Liver (tissue), 8 donors: ENCODE measurements at regions not wholly inside any gene's neighbourhood (a gene's known extent, or its start where the extent isn't known, plus 50 kb on each side); places are given as distances from the start of the nearest gene placed in this dataset.

Source experiments
- DNase-seq: peaks from one replicate; pipeline ENCODE4 v3.0.0-alpha.2; 2017; ENCODE audit warnings: low spot score
- H3K27ac ChIP-seq, 2 donors: one replicate each; pipeline ENCODE4 v1.7.0; 2013; ENCODE audit warnings: inconsistent platforms in 2 of 2, low read length in 2 of 2, control low read depth in 1 of 2, low read depth in 1 of 2, mild to moderate bottlenecking in 1 of 2
- H3K27me3 ChIP-seq, 4 donors: one replicate each; pipeline versions ENCODE4 v1.6.1 to v1.7.0; 2013; ENCODE audit warnings: low read length in 3 of 4, inconsistent platforms in 1 of 4, mild to moderate bottlenecking in 1 of 4, moderate library complexity in 1 of 4; ENCODE audit not compliant: control insufficient read depth in 4 of 4, insufficient read depth in 4 of 4
- H3K36me3 ChIP-seq, 4 donors: one replicate each; pipeline versions ENCODE4 v1.6.1 to v1.7.0; 2013; ENCODE audit warnings: low read length in 3 of 4, mild to moderate bottlenecking in 3 of 4, low read depth in 1 of 4, moderate library complexity in 1 of 4; ENCODE audit not compliant: control insufficient read depth in 4 of 4, insufficient read depth in 3 of 4
- H3K4me1 ChIP-seq, 4 donors: one replicate each; pipeline versions ENCODE4 v1.6.1 to v1.7.0; 2013; ENCODE audit warnings: low read length in 3 of 4, mild to moderate bottlenecking in 3 of 4, moderate library complexity in 1 of 4; ENCODE audit not compliant: control insufficient read depth in 4 of 4, insufficient read depth in 4 of 4
- H3K4me3 ChIP-seq, 3 donors: one replicate each; pipeline versions ENCODE4 v1.6.1 to v1.7.0; 2013; ENCODE audit warnings: low read length in 3 of 3, control low read depth in 1 of 3, low read depth in 1 of 3, mild to moderate bottlenecking in 1 of 3
- H3K9ac ChIP-seq, 2 donors: one replicate each; pipeline ENCODE4 v1.7.0; 2013; ENCODE audit warnings: low read length in 2 of 2, mild to moderate bottlenecking in 2 of 2, moderate library complexity in 2 of 2, control low read depth in 1 of 2, low read depth in 1 of 2
- H3K9me3 ChIP-seq, 4 donors: one replicate each; pipeline versions ENCODE4 v1.6.1 to v1.7.0; 2013; ENCODE audit warnings: low read length in 3 of 4; ENCODE audit not compliant: control insufficient read depth in 4 of 4
- EGR1 ChIP-seq, 2 donors: IDR thresholded peaks; 2 replicates each; pipeline ENCODE4 v1.6.1; 2016 to 2018; ENCODE audit warnings: antibody characterized with exemption in 2 of 2, low read depth in 2 of 2
- FOXA1 ChIP-seq: IDR thresholded peaks from 2 replicates; pipeline ENCODE4 v1.6.1; 2016; ENCODE audit warnings: antibody characterized with exemption
- FOXA2 ChIP-seq: IDR thresholded peaks from 2 replicates; pipeline ENCODE4 v1.6.1; 2016; ENCODE audit warnings: antibody characterized with exemption
- GABPA ChIP-seq, 2 donors: IDR thresholded peaks in 1 of 2; conservative IDR thresholded peaks in 1 of 2; 2 replicates each; pipeline ENCODE4 v1.6.1; 2016; ENCODE audit warnings: antibody characterized with exemption in 2 of 2, mild to moderate bottlenecking in 1 of 2, moderate library complexity in 1 of 2
- HNF4A ChIP-seq, 2 donors: conservative IDR thresholded peaks; 2 replicates each; pipeline ENCODE4 v1.6.1; 2016; ENCODE audit warnings: antibody characterized with exemption in 2 of 2, mild to moderate bottlenecking in 2 of 2
- HNF4G ChIP-seq: IDR thresholded peaks from 2 replicates; pipeline ENCODE4 v1.6.1; 2016; ENCODE audit warnings: antibody characterized with exemption
- JUND ChIP-seq, 2 donors: IDR thresholded peaks; 2 replicates each; pipeline ENCODE4 v1.6.1; 2016; ENCODE audit warnings: antibody characterized with exemption in 2 of 2
- NR2F2 ChIP-seq: IDR thresholded peaks from 2 replicates; pipeline ENCODE4 v1.6.1; 2016; ENCODE audit warnings: antibody characterized with exemption
- RAD21 ChIP-seq, 2 donors: IDR thresholded peaks; 2 replicates each; pipeline ENCODE4 v1.6.1; 2016; ENCODE audit warnings: antibody characterized with exemption in 2 of 2, mild to moderate bottlenecking in 2 of 2
- RXRA ChIP-seq, 2 donors: IDR thresholded peaks; 2 replicates each; pipeline ENCODE4 v1.6.1; 2017 to 2018; ENCODE audit warnings: antibody characterized with exemption in 2 of 2, mild to moderate bottlenecking in 1 of 2
- SP1 ChIP-seq: IDR thresholded peaks from 2 replicates; pipeline ENCODE4 v1.6.1; 2018; ENCODE audit warnings: antibody characterized with exemption, mild to moderate bottlenecking
- TAF1 ChIP-seq: conservative IDR thresholded peaks from 2 replicates; pipeline ENCODE4 v1.6.1; 2016; ENCODE audit warnings: antibody characterized with exemption, mild to moderate bottlenecking
- YY1 ChIP-seq: IDR thresholded peaks from 2 replicates; pipeline ENCODE4 v1.6.1; 2016; ENCODE audit warnings: antibody characterized with exemption, mild to moderate bottlenecking
- whole genome bisulfite sequencing: extraction: QIAGEN DNeasy Blood & Tissue Kit; methylation state at CpG from one replicate; pipeline ENCODE4 v1.1.7; 2013; 5-methylcytosine and 5-hydroxymethylcytosine counted together
- TF ChIP-seq, protein P1 (sequence below): IDR thresholded peaks from 2 replicates; pipeline ENCODE4 v1.6.1; 2016; ENCODE audit warnings: antibody characterized with exemption, mild to moderate bottlenecking
- TF ChIP-seq, protein P2 (sequence below): IDR thresholded peaks from 2 replicates; pipeline ENCODE4 v1.6.1; 2016; ENCODE audit warnings: antibody characterized with exemption
- TF ChIP-seq, protein P3 (sequence below): IDR thresholded peaks from 2 replicates; pipeline ENCODE4 v1.6.1; 2016; ENCODE audit warnings: antibody characterized with exemption
- TF ChIP-seq, protein P4 (sequence below): IDR thresholded peaks from 2 replicates; pipeline ENCODE4 v1.6.1; 2016; ENCODE audit warnings: antibody characterized with exemption
- TF ChIP-seq, protein P5 (sequence below): fragments of 150-350 bp; IDR thresholded peaks from 2 replicates; pipeline ENCODE4 v1.5.1; 2017; ENCODE audit warnings: improper control_type of control experiment, low read depth, low read length; ENCODE audit not compliant: missing input control
- donor health status: healthy.
- donor health status: healthy.
- donor health status: healthy.
- donor health status: healthy.
- donor health status: healthy.

DNA sequence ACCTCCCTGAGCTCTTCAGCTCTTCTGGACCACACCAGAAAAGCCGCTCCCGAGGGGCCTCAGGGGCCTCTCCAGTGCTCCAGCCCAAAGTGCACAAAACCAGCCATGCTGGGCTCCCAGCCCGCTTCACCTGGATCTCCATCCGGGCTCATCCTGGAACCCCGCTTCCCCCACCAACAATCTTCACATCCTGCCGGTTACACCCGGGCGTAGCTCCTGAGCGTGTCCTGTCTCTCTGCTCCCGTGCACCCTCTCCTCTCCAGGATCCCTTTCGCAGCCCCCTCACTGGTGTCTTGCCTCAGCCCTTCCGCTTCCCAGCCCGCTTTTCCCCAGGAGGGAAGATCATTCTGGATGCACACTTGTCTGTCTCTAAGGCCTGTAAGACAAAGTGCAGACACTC, 123.7 kb upstream of the GLI2 start (continued):
- TF ChIP-seq, protein P1, sequence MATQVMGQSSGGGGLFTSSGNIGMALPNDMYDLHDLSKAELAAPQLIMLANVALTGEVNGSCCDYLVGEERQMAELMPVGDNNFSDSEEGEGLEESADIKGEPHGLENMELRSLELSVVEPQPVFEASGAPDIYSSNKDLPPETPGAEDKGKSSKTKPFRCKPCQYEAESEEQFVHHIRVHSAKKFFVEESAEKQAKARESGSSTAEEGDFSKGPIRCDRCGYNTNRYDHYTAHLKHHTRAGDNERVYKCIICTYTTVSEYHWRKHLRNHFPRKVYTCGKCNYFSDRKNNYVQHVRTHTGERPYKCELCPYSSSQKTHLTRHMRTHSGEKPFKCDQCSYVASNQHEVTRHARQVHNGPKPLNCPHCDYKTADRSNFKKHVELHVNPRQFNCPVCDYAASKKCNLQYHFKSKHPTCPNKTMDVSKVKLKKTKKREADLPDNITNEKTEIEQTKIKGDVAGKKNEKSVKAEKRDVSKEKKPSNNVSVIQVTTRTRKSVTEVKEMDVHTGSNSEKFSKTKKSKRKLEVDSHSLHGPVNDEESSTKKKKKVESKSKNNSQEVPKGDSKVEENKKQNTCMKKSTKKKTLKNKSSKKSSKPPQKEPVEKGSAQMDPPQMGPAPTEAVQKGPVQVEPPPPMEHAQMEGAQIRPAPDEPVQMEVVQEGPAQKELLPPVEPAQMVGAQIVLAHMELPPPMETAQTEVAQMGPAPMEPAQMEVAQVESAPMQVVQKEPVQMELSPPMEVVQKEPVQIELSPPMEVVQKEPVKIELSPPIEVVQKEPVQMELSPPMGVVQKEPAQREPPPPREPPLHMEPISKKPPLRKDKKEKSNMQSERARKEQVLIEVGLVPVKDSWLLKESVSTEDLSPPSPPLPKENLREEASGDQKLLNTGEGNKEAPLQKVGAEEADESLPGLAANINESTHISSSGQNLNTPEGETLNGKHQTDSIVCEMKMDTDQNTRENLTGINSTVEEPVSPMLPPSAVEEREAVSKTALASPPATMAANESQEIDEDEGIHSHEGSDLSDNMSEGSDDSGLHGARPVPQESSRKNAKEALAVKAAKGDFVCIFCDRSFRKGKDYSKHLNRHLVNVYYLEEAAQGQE: no peak

DNA sequence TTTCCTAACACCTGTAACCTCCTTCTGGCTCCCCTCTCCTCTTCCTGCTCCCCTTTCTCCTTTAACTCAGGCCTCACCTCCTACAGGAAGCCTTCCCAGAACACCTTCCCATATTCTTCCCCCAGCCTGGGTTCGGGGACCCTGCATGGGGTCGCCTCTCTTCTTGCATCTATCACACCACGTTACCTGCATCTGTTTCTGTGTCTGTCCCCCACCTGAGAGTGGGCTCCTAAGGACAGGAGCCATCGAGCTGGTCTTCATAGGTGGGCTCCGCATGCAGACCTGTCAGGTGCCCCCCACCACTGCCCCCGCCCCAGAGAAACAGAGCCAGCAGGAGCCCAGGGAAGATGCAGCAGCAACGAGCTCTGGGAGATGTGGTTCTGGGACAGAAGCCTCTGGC, 123.2 kb upstream of the GLI2 start:
- H3K9ac ChIP-seq: no peak overlapping the region
- TF ChIP-seq, protein P2, sequence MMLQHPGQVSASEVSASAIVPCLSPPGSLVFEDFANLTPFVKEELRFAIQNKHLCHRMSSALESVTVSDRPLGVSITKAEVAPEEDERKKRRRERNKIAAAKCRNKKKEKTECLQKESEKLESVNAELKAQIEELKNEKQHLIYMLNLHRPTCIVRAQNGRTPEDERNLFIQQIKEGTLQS: no peak
- TF ChIP-seq HNF4G: no peak
- TF ChIP-seq YY1: no peak
- TF ChIP-seq, protein P3, sequence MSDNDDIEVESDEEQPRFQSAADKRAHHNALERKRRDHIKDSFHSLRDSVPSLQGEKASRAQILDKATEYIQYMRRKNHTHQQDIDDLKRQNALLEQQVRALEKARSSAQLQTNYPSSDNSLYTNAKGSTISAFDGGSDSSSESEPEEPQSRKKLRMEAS: no peak
- no peak for TF ChIP-seq JUND (IDR thresholded peaks at IDR 0.05)
- TF ChIP-seq SP1: no peak
- TF ChIP-seq GABPA (IDR thresholded peaks at IDR 0.05 in 1 of 2, conservative IDR thresholded peaks at IDR 0.05 in 1 of 2): no peak
- TF ChIP-seq, protein P4, sequence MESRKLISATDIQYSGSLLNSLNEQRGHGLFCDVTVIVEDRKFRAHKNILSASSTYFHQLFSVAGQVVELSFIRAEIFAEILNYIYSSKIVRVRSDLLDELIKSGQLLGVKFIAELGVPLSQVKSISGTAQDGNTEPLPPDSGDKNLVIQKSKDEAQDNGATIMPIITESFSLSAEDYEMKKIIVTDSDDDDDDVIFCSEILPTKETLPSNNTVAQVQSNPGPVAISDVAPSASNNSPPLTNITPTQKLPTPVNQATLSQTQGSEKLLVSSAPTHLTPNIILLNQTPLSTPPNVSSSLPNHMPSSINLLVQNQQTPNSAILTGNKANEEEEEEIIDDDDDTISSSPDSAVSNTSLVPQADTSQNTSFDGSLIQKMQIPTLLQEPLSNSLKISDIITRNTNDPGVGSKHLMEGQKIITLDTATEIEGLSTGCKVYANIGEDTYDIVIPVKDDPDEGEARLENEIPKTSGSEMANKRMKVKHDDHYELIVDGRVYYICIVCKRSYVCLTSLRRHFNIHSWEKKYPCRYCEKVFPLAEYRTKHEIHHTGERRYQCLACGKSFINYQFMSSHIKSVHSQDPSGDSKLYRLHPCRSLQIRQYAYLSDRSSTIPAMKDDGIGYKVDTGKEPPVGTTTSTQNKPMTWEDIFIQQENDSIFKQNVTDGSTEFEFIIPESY: no peak
- no peak for TF ChIP-seq FOXA1
- TF ChIP-seq EGR1 (IDR thresholded peaks at IDR 0.05; ENCODE audit: low read depth in 2 of 2): no peak
- no peak for TF ChIP-seq FOXA2
- no peak for TF ChIP-seq TAF1
- TF ChIP-seq NR2F2: no peak
- TF ChIP-seq, protein P5, sequence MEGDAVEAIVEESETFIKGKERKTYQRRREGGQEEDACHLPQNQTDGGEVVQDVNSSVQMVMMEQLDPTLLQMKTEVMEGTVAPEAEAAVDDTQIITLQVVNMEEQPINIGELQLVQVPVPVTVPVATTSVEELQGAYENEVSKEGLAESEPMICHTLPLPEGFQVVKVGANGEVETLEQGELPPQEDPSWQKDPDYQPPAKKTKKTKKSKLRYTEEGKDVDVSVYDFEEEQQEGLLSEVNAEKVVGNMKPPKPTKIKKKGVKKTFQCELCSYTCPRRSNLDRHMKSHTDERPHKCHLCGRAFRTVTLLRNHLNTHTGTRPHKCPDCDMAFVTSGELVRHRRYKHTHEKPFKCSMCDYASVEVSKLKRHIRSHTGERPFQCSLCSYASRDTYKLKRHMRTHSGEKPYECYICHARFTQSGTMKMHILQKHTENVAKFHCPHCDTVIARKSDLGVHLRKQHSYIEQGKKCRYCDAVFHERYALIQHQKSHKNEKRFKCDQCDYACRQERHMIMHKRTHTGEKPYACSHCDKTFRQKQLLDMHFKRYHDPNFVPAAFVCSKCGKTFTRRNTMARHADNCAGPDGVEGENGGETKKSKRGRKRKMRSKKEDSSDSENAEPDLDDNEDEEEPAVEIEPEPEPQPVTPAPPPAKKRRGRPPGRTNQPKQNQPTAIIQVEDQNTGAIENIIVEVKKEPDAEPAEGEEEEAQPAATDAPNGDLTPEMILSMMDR: no peak
- TF ChIP-seq, protein P1: no peak
- TF ChIP-seq RXRA (IDR thresholded peaks at IDR 0.05): no peak
- no peak for TF ChIP-seq RAD21 (IDR thresholded peaks at IDR 0.05)
- no peak for TF ChIP-seq HNF4A (conservative IDR thresholded peaks at IDR 0.05)
- H3K27me3 ChIP-seq: no peaks in the 10 kb centered on the region
- no peaks in the 10 kb centered on the region for H3K36me3 ChIP-seq
- no peaks in the 10 kb centered on the region for H3K9me3 ChIP-seq
- 87% methylated on average over 7 of the region's 7 CpGs for WGBS
- H3K27ac ChIP-seq: no peak overlapping the region
- no peak for DNase-seq
- H3K4me1 ChIP-seq: no peaks in the 10 kb centered on the region
- H3K4me3 ChIP-seq: no peak overlapping the region
